ENCODE measurements at regions not wholly inside any gene's neighbourhood (a gene's known extent, or its start where the extent isn't known, plus 50 kb on each side); places are given as distances from the start of the nearest gene placed in this dataset.

GRCh38 chr3:59443618-59444293, 393.9 kb upstream of the CFAP20DC start:
- no peak for FAIRE-seq

DNA sequence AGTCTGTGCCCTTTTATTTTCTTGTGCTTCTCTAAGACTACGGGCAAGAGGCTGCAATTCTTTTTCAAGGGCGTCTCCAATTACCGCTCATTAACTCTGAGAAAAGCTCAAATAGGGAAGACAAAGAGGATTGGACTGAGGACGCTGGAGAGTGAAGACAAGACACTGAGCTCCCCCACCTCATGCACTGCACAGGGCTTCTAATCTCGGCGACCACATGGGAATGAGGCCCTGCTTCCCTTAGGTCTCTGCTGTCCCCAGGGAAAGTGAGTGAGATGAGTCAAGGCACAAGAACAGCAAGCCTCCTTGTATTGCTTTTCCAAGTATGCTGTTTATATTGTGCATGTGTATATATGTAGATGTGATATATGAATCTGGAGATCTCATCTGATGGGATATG, 392.2 kb upstream of the CFAP20DC start:
- TF ChIP-seq CTCF (IDR thresholded peaks at IDR 0.05; ENCODE audit: insufficient read depth, missing control alignments): no peak
- DNase-seq (ENCODE audit: insufficient read length, low spot score): no peak
- FAIRE-seq: no peak

More at GRCh38 chr3:59443618-59444293, 393.9 kb upstream of the CFAP20DC start:
- TF ChIP-seq CTCF (IDR thresholded peaks at IDR 0.05; ENCODE audit: insufficient read depth, missing control alignments): no peak
- no peak for DNase-seq (ENCODE audit: insufficient read length, low spot score)

DNA sequence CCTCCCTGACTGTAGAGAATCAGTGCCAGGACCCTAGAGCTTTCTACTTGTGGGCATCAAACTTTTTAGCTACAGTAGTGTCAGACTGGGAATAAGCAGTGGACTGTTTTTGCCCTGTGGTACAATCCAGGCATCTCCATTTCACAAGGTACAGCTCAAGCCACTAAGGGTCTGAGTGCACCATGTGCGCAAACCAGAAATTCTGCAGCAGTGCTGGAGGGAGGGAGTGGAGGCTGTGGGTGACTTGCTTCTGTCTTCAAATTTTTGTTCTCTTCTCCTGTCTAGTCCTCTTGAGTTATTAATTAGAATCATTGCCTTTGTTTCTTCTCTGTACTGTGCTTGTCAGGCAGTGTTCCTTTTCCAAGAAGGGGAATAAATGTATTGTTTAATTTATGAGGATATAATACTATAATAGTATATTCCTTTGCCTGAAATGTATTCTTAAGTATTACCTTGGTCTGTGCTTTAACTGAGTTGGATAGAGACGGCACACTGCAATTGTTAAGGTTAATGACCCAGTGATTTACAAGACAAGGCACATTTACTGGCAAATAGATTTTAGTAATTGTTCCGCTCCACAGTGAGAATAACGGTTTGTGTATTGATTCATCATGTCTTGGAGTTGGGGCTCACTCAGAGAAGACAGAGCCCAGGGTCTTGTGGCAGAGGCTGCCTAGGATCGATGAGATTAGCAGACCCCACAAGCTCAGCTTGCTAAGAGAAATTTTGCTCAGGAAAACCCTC, 390.6 kb upstream of the CFAP20DC start:
- FAIRE-seq (no peak), DNase-seq (ENCODE audit: insufficient read length, low spot score) (no peak)
- no peak for TF ChIP-seq CTCF (IDR thresholded peaks at IDR 0.05; ENCODE audit: insufficient read depth, missing control alignments)

DNA sequence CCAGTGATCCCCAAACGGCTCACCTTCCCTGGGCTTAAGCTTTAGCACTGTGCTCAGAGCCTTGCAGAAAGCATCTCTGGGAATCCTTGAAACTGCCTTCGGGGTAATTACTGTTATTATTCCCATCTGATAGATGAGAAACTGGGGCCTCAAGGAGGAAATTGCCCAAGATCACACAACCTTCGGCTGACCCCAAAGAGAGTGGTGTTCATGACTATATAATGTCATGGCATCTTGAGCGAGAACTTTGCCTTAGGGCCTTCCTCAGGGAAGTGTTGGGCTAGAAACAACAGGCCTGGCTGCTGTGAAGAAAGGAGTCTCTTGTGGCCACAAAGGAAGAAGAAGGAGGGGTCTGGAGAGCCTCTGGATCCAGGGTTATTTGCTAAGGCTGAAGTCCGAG, 388.7 kb upstream of the CFAP20DC start:
- TF ChIP-seq CTCF (IDR thresholded peaks at IDR 0.05; ENCODE audit: insufficient read depth, missing control alignments): no peak
- DNase-seq (ENCODE audit: insufficient read length, low spot score): no peak
- no peak for FAIRE-seq

- no peak for TF ChIP-seq CTCF (IDR thresholded peaks at IDR 0.05; ENCODE audit: insufficient read depth, missing control alignments)
- DNase-seq (ENCODE audit: insufficient read length, low spot score) (no peak), FAIRE-seq (no peak)
These were observed 386.5 kb upstream of the CFAP20DC start for GRCh38 chr3:59436164-59436958.

GRCh38 chr3:59433546-59433945, 383.7 kb upstream of the CFAP20DC start:
- FAIRE-seq: no peak
- TF ChIP-seq CTCF (IDR thresholded peaks at IDR 0.05; ENCODE audit: insufficient read depth, missing control alignments): no peak

More at GRCh38 chr3:59433546-59433945, 383.7 kb upstream of the CFAP20DC start:
- no peak for DNase-seq (ENCODE audit: insufficient read length, low spot score)

Data from D721Med (cell line).